SK-N-SH treated with all-trans-retinoic acid at 6 μM for 48 hours (cell line): ENCODE measurements at regions not wholly inside any gene's neighbourhood (a gene's known extent, or its start where the extent isn't known, plus 50 kb on each side); places are given as distances from the start of the nearest gene placed in this dataset.

Experiments used
- ARNTL ChIP-seq: fragments of 450-650 bp; formaldehyde crosslinking; IDR thresholded peaks from 2 replicates; pipeline ENCODE4 v1.5.0; 2020; ENCODE audit warnings: low read depth, mild to moderate bottlenecking, moderate library complexity, borderline replicate concordance
- BACH2 ChIP-seq: fragments of 250-450 bp; sonication (Bioruptor Pico); IDR thresholded peaks from 2 replicates; pipeline ENCODE4 v1.9.0; 2021; ENCODE audit warnings: mild to moderate bottlenecking, borderline replicate concordance
- ESRRG ChIP-seq: fragments of 250-450 bp; sonication (Bioruptor Pico); IDR thresholded peaks from 2 replicates; pipeline ENCODE4 v1.6.1; 2021; ENCODE audit warnings: mild to moderate bottlenecking
- GLIS3 ChIP-seq: fragments of 250-450 bp; sonication (Bioruptor Pico); IDR thresholded peaks from 2 replicates; pipeline ENCODE4 v1.5.0; 2020; ENCODE audit warnings: mild to moderate bottlenecking, moderate library complexity
- ISL1 ChIP-seq: fragments of 250-450 bp; sonication (Bioruptor Pico); IDR thresholded peaks from 2 replicates; pipeline ENCODE4 v2.1.2; 2022; ENCODE audit warnings: mild to moderate bottlenecking, moderate library complexity
- PATZ1 ChIP-seq: fragments of 250-450 bp; sonication (Bioruptor Pico); IDR thresholded peaks from 2 replicates; pipeline ENCODE4 v1.8.0; 2020; ENCODE audit warnings: mild to moderate bottlenecking, moderate library complexity, borderline replicate concordance
- PPARA ChIP-seq: fragments of 250-450 bp; sonication (Bioruptor Pico); IDR thresholded peaks from 2 replicates; pipeline ENCODE4 v1.5.0; 2020; ENCODE audit warnings: mild to moderate bottlenecking, borderline replicate concordance
- RARB ChIP-seq: fragments of 250-450 bp; sonication (Bioruptor Pico); IDR thresholded peaks from 2 replicates; pipeline ENCODE4 v1.8.0; 2021; ENCODE audit warnings: mild to moderate bottlenecking, moderate library complexity
- TCF4 ChIP-seq: fragments of 250-450 bp; sonication (Bioruptor Pico); IDR thresholded peaks from 2 replicates; pipeline ENCODE4 v1.8.0; 2021; ENCODE audit warnings: mild to moderate bottlenecking, moderate library complexity, borderline replicate concordance
- TOX ChIP-seq: fragments of 250-450 bp; sonication (Bioruptor Pico); IDR thresholded peaks from 2 replicates; pipeline ENCODE4 v1.8.0; 2021; ENCODE audit warnings: mild to moderate bottlenecking, moderate library complexity, borderline replicate concordance
- ZFP3 ChIP-seq: fragments of 250-450 bp; sonication (Bioruptor Pico); IDR thresholded peaks from 2 replicates; pipeline ENCODE4 v1.5.0; 2020; ENCODE audit warnings: mild to moderate bottlenecking, moderate library complexity
- ZFP30 ChIP-seq: fragments of 450-650 bp; formaldehyde crosslinking; IDR thresholded peaks from 2 replicates; pipeline ENCODE4 v1.5.0; 2022; ENCODE audit warnings: mild to moderate bottlenecking, moderate library complexity
- ZNF565 ChIP-seq: fragments of 450-650 bp; formaldehyde crosslinking; conservative IDR thresholded peaks from 2 replicates; pipeline ENCODE4 v1.5.0; 2020; ENCODE audit warnings: low read depth, mild to moderate bottlenecking, moderate library complexity
- TF ChIP-seq, protein P1 (sequence below): fragments of 250-450 bp; sonication (Bioruptor Pico); IDR thresholded peaks from 2 replicates; pipeline ENCODE4 v1.5.0; 2020; ENCODE audit warnings: mild to moderate bottlenecking, moderate library complexity

DNA sequence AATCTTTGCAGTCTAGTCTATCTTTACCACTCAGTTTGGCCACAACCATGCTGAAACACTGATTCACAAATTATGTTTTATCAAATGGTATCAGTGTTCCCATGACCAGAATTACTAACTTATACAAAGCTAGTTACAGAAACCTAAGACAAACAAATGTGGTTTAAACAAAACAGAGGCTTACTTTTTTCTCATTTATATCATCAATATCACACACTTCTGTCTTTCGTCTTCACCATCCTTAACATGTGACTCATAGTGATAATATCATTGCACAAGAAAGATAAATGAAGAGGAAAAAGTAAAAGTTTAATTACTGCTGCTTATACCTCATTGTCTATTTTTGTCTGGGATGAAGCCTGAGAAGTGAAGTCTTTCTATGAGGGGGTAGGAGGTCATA, 406.6 kb downstream of the PCDH10 start:
- TF ChIP-seq ZFP3 (CRISPR knock-in tag): no peak
- TF ChIP-seq ZFP30 (CRISPR knock-in tag): no peak
- no peak for TF ChIP-seq PPARA
- no peak for TF ChIP-seq GLIS3
- TF ChIP-seq, protein P1, sequence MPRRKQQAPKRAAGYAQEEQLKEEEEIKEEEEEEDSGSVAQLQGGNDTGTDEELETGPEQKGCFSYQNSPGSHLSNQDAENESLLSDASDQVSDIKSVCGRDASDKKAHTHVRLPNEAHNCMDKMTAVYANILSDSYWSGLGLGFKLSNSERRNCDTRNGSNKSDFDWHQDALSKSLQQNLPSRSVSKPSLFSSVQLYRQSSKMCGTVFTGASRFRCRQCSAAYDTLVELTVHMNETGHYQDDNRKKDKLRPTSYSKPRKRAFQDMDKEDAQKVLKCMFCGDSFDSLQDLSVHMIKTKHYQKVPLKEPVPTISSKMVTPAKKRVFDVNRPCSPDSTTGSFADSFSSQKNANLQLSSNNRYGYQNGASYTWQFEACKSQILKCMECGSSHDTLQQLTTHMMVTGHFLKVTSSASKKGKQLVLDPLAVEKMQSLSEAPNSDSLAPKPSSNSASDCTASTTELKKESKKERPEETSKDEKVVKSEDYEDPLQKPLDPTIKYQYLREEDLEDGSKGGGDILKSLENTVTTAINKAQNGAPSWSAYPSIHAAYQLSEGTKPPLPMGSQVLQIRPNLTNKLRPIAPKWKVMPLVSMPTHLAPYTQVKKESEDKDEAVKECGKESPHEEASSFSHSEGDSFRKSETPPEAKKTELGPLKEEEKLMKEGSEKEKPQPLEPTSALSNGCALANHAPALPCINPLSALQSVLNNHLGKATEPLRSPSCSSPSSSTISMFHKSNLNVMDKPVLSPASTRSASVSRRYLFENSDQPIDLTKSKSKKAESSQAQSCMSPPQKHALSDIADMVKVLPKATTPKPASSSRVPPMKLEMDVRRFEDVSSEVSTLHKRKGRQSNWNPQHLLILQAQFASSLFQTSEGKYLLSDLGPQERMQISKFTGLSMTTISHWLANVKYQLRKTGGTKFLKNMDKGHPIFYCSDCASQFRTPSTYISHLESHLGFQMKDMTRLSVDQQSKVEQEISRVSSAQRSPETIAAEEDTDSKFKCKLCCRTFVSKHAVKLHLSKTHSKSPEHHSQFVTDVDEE (CRISPR knock-in tag): no peak
- no peak for TF ChIP-seq PATZ1 (CRISPR knock-in tag)
- TF ChIP-seq ESRRG (CRISPR knock-in tag): no peak
- no peak for TF ChIP-seq TOX (CRISPR knock-in tag)
- TF ChIP-seq ZNF565 (CRISPR knock-in tag): no peak
- TF ChIP-seq ARNTL (CRISPR knock-in tag): no peak
- TF ChIP-seq RARB (CRISPR knock-in tag): no peak
- TF ChIP-seq ISL1 (CRISPR knock-in tag): no peak
- no peak for TF ChIP-seq BACH2
- no peak for TF ChIP-seq TCF4 (CRISPR knock-in tag)
